GM12878 (cell line): ENCODE measurements at regions not wholly inside any gene's neighbourhood (a gene's known extent, or its start where the extent isn't known, plus 50 kb on each side); places are given as distances from the start of the nearest gene placed in this dataset.

Experiments
- ATAC-seq: fragments of 200-7000 bp; cut with Tn5 transposase; 3 replicates; pipeline ENCODE4 v1.9.1; 2020; ENCODE audit warnings: mild to moderate bottlenecking, moderate library complexity
- BruUV-seq: library from RNA; stranded (reverse); fragments of 400-500 nt; replicated peaks from 2 replicates; lab custom pipeline; 2021; lab: Mats Ljungman, UMichigan
- CTCF ChIA-PET: fragments of 300-600 bp; sonication (Branson Sonifier 250); formaldehyde crosslinking; extraction: SDS; loops from one replicate; lab custom pipeline; 2021; ENCODE audit warnings: inconsistent platforms; lab: Yijun Ruan, JAX
- POLR2A ChIA-PET: fragments of 350-600 bp; formaldehyde crosslinking; extraction: SDS; loops from one replicate; lab custom pipeline; 2021; ENCODE audit warnings: inconsistent platforms; lab: Charles Lee
- RAD21 ChIA-PET: fragments of 300-600 bp; sonication (Branson Sonifier 250); formaldehyde crosslinking; loops from one replicate; lab custom pipeline; 2023; ENCODE audit warnings: antibody characterized with exemption; ENCODE audit not compliant: unreplicated experiment; lab: Charles Lee
- SMC1A ChIA-PET: fragments of 300-600 bp; sonication (Branson Sonifier 250); formaldehyde crosslinking; loops from one replicate; lab custom pipeline; 2023; ENCODE audit not compliant: unreplicated experiment, uncharacterized antibody; lab: Charles Lee
- DNase-seq: peaks from one replicate; pipeline ENCODE4 v3.0.0-alpha.2; 2011; ENCODE audit warnings: low read depth, low spot score
- FAIRE-seq: peaks from 3 replicates; lab custom pipeline; 2011; peaks lifted over from hg19 to GRCh38; lab: Jason Lieb, UNC
- H2AFZ ChIP-seq: 2 replicates; pipeline ENCODE4 v1.6.0; 2011; ENCODE audit warnings: low read depth, low read length, control low read depth; ENCODE audit not compliant: control insufficient read depth
- H3K27ac ChIP-seq: 2 replicates; pipeline ENCODE4 v1.5.1; 2011; ENCODE audit warnings: control low read depth; ENCODE audit not compliant: control insufficient read depth, insufficient read depth
- H3K27me3 ChIP-seq, 2 experiments: replicated peaks in 1 of 2; 2 replicates each; pipeline versions ENCODE4 v1.6.0 to v1.6.1; 2011; ENCODE audit warnings: low read length in 1 of 2; ENCODE audit not compliant: control insufficient read depth in 2 of 2, insufficient read depth in 2 of 2
- H3K36me3 ChIP-seq, 2 experiments: 2 replicates each; pipeline ENCODE4 v1.5.1; 2011; ENCODE audit warnings: low read length in 1 of 2; ENCODE audit not compliant: control insufficient read depth in 2 of 2, insufficient read depth in 2 of 2
- H3K4me1 ChIP-seq: 2 replicates; pipeline ENCODE4 v1.6.1; 2011; ENCODE audit warnings: mild to moderate bottlenecking, low read length, moderate library complexity, mixed read lengths; ENCODE audit not compliant: control insufficient read depth, insufficient read depth
- H3K4me2 ChIP-seq: 2 replicates; pipeline ENCODE4 v1.6.0; 2011; ENCODE audit warnings: control low read depth; ENCODE audit not compliant: control insufficient read depth, insufficient read depth
- H3K4me3 ChIP-seq: fragments of 200-600 bp; sonication (generic); 2 replicates; pipeline ENCODE4 v1.5.1; 2016
- H3K79me2 ChIP-seq: 2 replicates; pipeline ENCODE4 v1.6.0; 2011; ENCODE audit warnings: low read length; ENCODE audit not compliant: control insufficient read depth, insufficient read depth
- H3K9ac ChIP-seq: 2 replicates; pipeline ENCODE4 v1.8.0; 2011; ENCODE audit warnings: low read length, control low read depth, mixed read lengths; ENCODE audit not compliant: control insufficient read depth, insufficient read depth
- H3K9me3 ChIP-seq: replicated peaks from 3 replicates; pipeline ENCODE4 v1.5.1; 2011; ENCODE audit warnings: mild to moderate bottlenecking, low read length; ENCODE audit not compliant: control insufficient read depth, insufficient read depth
- H4K20me1 ChIP-seq: 2 replicates; pipeline ENCODE4 v1.6.0; 2011; ENCODE audit not compliant: control insufficient read depth, insufficient read depth
- MEF2A ChIP-seq: IDR thresholded peaks from 2 replicates; pipeline ENCODE4 v1.6.1; 2011; ENCODE audit warnings: low read depth, mild to moderate bottlenecking, low read length, moderate library complexity; ENCODE audit not compliant: insufficient read depth
- MEF2B ChIP-seq: fragments of 450-650 bp; IDR thresholded peaks from 2 replicates; pipeline ENCODE4 v1.6.1; 2018; ENCODE audit warnings: mild to moderate bottlenecking, moderate library complexity; ENCODE audit not compliant: partially characterized antibody, poor library complexity, severe bottlenecking
- SMAD1 ChIP-seq: fragments of 450-650 bp; IDR thresholded peaks from 2 replicates; pipeline ENCODE4 v1.6.1; 2018; ENCODE audit warnings: mild to moderate bottlenecking, low read depth; ENCODE audit not compliant: partially characterized antibody
- SRF ChIP-seq, 2 experiments: IDR thresholded peaks; 2 replicates each; pipeline ENCODE4 v1.6.1; 2011; ENCODE audit warnings: low read depth in 2 of 2, low read length in 2 of 2, mild to moderate bottlenecking in 1 of 2, moderate library complexity in 1 of 2
- ZBED1 ChIP-seq: IDR thresholded peaks from 2 replicates; pipeline ENCODE4 v1.6.1; 2016; ENCODE audit warnings: borderline replicate concordance
- WGBS: methylation state at CpG from one replicate; pipeline ENCODE4 v1.1.6; 2016; ENCODE audit warnings: low lambda C conversion rate; ENCODE audit not compliant: insufficient replicate concordance, insufficient coverage; ENCODE audit errors: missing lambda C conversion rate; 5-methylcytosine and 5-hydroxymethylcytosine counted together
- in situ Hi-C: fragments of 300-500 bp; cut with MboI; formaldehyde crosslinking; loops from 9 replicates; pipeline ENCODE4 v1.14.3; 2018; ENCODE audit warnings: mixed read lengths
- intact Hi-C: fragments of 100-400 bp; cut with micrococcal nuclease; formaldehyde crosslinking; loops from one replicate; pipeline ENCODE4 v1.14.2; 2022; ENCODE audit not compliant: unreplicated experiment
- TF ChIP-seq, protein P1 (sequence below): IDR thresholded peaks from 2 replicates; pipeline ENCODE4 v1.6.1; 2011; ENCODE audit warnings: low read depth, low read length, improper control_type of control experiment, borderline replicate concordance
- TF ChIP-seq, protein P2 (sequence below): fragments of 450-650 bp; IDR thresholded peaks from 2 replicates; pipeline ENCODE4 v1.6.1; 2017; ENCODE audit warnings: borderline replicate concordance
- TF ChIP-seq, protein P3 (sequence below): IDR thresholded peaks from 2 replicates; pipeline ENCODE4 v1.6.1; 2012; ENCODE audit warnings: mild to moderate bottlenecking, low read depth, low read length
- TF ChIP-seq, protein P4 (sequence below): IDR thresholded peaks from 2 replicates; pipeline ENCODE4 v1.6.1; 2012; ENCODE audit warnings: improper control_type of control experiment, low read depth, low read length; ENCODE audit not compliant: insufficient replicate concordance

DNA sequence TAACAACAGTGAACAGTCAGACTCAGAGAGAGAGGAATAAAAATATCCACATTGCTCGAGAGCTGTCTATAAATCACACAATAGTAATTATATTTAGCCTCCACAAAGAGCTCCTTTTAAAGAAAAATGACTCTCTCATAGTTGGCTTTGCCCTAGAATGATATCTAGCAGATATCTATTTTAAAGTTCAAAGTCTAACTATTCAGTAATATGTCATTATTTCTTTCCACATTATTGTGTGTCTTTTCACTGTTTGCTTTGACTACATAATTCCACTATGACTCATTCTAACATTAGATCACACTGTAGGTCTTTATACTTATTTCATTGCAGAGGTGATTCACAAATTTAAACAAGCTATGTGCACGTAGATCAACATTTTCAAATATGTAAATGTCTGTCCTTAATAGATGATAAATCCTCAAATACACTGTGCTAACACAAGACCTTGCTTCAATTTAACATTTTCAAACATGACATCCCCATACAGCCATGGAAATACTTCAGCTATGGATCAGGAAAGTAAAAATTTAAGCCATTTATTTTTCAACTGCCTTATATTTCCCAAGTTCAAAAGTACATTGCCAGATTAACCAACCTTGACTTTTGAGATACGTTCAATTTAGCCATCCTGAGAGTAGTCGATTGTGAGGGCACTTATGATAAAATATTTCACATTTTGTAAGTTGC lies 99.9 kb upstream of the AKR1E2 start:
- no peak overlapping the region for H3K4me2 ChIP-seq
- CTCF ChIA-PET, result no interaction called here
- TF ChIP-seq MEF2A (no peak), SMAD1 (no peak), MEF2B (no peak), SRF (IDR thresholded peaks at IDR 0.05; ENCODE audit: low read depth in 2 of 2, low read length in 2 of 2) (no peak), ZBED1 (no peak)
- TF ChIP-seq, protein P1, sequence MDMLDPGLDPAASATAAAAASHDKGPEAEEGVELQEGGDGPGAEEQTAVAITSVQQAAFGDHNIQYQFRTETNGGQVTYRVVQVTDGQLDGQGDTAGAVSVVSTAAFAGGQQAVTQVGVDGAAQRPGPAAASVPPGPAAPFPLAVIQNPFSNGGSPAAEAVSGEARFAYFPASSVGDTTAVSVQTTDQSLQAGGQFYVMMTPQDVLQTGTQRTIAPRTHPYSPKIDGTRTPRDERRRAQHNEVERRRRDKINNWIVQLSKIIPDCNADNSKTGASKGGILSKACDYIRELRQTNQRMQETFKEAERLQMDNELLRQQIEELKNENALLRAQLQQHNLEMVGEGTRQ, result no peak
- TF ChIP-seq, protein P2, sequence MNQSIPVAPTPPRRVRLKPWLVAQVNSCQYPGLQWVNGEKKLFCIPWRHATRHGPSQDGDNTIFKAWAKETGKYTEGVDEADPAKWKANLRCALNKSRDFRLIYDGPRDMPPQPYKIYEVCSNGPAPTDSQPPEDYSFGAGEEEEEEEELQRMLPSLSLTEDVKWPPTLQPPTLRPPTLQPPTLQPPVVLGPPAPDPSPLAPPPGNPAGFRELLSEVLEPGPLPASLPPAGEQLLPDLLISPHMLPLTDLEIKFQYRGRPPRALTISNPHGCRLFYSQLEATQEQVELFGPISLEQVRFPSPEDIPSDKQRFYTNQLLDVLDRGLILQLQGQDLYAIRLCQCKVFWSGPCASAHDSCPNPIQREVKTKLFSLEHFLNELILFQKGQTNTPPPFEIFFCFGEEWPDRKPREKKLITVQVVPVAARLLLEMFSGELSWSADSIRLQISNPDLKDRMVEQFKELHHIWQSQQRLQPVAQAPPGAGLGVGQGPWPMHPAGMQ, result no peak
- TF ChIP-seq, protein P3, sequence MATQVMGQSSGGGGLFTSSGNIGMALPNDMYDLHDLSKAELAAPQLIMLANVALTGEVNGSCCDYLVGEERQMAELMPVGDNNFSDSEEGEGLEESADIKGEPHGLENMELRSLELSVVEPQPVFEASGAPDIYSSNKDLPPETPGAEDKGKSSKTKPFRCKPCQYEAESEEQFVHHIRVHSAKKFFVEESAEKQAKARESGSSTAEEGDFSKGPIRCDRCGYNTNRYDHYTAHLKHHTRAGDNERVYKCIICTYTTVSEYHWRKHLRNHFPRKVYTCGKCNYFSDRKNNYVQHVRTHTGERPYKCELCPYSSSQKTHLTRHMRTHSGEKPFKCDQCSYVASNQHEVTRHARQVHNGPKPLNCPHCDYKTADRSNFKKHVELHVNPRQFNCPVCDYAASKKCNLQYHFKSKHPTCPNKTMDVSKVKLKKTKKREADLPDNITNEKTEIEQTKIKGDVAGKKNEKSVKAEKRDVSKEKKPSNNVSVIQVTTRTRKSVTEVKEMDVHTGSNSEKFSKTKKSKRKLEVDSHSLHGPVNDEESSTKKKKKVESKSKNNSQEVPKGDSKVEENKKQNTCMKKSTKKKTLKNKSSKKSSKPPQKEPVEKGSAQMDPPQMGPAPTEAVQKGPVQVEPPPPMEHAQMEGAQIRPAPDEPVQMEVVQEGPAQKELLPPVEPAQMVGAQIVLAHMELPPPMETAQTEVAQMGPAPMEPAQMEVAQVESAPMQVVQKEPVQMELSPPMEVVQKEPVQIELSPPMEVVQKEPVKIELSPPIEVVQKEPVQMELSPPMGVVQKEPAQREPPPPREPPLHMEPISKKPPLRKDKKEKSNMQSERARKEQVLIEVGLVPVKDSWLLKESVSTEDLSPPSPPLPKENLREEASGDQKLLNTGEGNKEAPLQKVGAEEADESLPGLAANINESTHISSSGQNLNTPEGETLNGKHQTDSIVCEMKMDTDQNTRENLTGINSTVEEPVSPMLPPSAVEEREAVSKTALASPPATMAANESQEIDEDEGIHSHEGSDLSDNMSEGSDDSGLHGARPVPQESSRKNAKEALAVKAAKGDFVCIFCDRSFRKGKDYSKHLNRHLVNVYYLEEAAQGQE, result no peak
- TF ChIP-seq, protein P4, sequence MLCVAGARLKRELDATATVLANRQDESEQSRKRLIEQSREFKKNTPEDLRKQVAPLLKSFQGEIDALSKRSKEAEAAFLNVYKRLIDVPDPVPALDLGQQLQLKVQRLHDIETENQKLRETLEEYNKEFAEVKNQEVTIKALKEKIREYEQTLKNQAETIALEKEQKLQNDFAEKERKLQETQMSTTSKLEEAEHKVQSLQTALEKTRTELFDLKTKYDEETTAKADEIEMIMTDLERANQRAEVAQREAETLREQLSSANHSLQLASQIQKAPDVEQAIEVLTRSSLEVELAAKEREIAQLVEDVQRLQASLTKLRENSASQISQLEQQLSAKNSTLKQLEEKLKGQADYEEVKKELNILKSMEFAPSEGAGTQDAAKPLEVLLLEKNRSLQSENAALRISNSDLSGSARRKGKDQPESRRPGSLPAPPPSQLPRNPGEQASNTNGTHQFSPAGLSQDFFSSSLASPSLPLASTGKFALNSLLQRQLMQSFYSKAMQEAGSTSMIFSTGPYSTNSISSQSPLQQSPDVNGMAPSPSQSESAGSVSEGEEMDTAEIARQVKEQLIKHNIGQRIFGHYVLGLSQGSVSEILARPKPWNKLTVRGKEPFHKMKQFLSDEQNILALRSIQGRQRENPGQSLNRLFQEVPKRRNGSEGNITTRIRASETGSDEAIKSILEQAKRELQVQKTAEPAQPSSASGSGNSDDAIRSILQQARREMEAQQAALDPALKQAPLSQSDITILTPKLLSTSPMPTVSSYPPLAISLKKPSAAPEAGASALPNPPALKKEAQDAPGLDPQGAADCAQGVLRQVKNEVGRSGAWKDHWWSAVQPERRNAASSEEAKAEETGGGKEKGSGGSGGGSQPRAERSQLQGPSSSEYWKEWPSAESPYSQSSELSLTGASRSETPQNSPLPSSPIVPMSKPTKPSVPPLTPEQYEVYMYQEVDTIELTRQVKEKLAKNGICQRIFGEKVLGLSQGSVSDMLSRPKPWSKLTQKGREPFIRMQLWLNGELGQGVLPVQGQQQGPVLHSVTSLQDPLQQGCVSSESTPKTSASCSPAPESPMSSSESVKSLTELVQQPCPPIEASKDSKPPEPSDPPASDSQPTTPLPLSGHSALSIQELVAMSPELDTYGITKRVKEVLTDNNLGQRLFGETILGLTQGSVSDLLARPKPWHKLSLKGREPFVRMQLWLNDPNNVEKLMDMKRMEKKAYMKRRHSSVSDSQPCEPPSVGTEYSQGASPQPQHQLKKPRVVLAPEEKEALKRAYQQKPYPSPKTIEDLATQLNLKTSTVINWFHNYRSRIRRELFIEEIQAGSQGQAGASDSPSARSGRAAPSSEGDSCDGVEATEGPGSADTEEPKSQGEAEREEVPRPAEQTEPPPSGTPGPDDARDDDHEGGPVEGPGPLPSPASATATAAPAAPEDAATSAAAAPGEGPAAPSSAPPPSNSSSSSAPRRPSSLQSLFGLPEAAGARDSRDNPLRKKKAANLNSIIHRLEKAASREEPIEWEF, result no peak

More for the DNA sequence above, 99.9 kb upstream of the AKR1E2 start:
- no TSS peak for BruUV-seq
- no peaks in the 10 kb centered on the region for H3K9me3 ChIP-seq
- DNase-seq, result no peak
- WGBS, result 29% methylated on average over 4 of the region's 4 CpGs
- POLR2A ChIA-PET, result interaction anchor here (0.6 kb wide), 1 partner anchor 21 kb away, joined by 5 read pairs; no protein-coding TSS in a partner anchor
- H3K4me3 ChIP-seq, result no peak overlapping the region
- no peaks in the 10 kb centered on the region for H4K20me1 ChIP-seq
- no peak overlapping the region for H3K27ac ChIP-seq
- intact Hi-C loops (no loop called here), in situ Hi-C loops (no loop called here)
- no peak for FAIRE-seq
- no peaks in the 10 kb centered on the region for H3K4me1 ChIP-seq
- no peak overlapping the region for H2AFZ ChIP-seq
- H3K27me3 ChIP-seq, result no peaks in the 10 kb centered on the region
- RAD21 ChIA-PET, result no interaction called here
- SMC1A ChIA-PET, result no interaction called here
- H3K9ac ChIP-seq, result no peak overlapping the region
- no peak for ATAC-seq
- H3K36me3 ChIP-seq, result no peaks in the 10 kb centered on the region
- H3K79me2 ChIP-seq, result no peaks in the 10 kb centered on the region
